HL-60 (cell line): ENCODE measurements at regions not wholly inside any gene's neighbourhood (a gene's known extent, or its start where the extent isn't known, plus 50 kb on each side); places are given as distances from the start of the nearest gene placed in this dataset.

Source experiments
- CTCF ChIP-seq: IDR thresholded peaks from one replicate; pipeline ENCODE4 v1.5.1; 2011; ENCODE audit warnings: low read length, control low read depth, inconsistent platforms; ENCODE audit not compliant: insufficient read depth
- POLR2AphosphoS5 ChIP-seq: IDR thresholded peaks from 2 replicates; pipeline ENCODE4 v1.6.1; 2012; ENCODE audit warnings: low read depth
- REST ChIP-seq: IDR thresholded peaks from 2 replicates; pipeline ENCODE4 v1.6.1; 2012; ENCODE audit warnings: low read depth; ENCODE audit not compliant: insufficient replicate concordance

GRCh38 chr5:117393125-117393524 lies 818.5 kb upstream of the SEMA6A start:
- TF ChIP-seq POLR2AphosphoS5 (no peak), REST (no peak), CTCF (no peak)
